Dendritic cell treated with granulocyte-macrophage colony-stimulating factor and Interleukin-4, amounts not matched to agents 40 ng/mL and 50 ng/mL, for 4 days (primary cell): ENCODE measurements at regions not wholly inside any gene's neighbourhood (a gene's known extent, or its start where the extent isn't known, plus 50 kb on each side); places are given as distances from the start of the nearest gene placed in this dataset.

Experiments
- H3K27ac Mint-ChIP-seq: one replicate; pipeline ENCODE4 v1.8.0; 2022; ENCODE audit warnings: mild to moderate bottlenecking, mixed read lengths
- H3K27me3 Mint-ChIP-seq: one replicate; pipeline ENCODE4 v1.8.0; 2022; ENCODE audit warnings: mild to moderate bottlenecking, mixed read lengths
- H3K36me3 Mint-ChIP-seq: one replicate; pipeline ENCODE4 v1.8.0; 2022; ENCODE audit warnings: low read depth, mixed read lengths
- H3K4me1 Mint-ChIP-seq: one replicate; pipeline ENCODE4 v1.8.0; 2022; ENCODE audit warnings: low read depth, mixed read lengths
- H3K4me3 Mint-ChIP-seq: one replicate; pipeline ENCODE4 v1.8.0; 2022; ENCODE audit warnings: mild to moderate bottlenecking, moderate library complexity, mixed read lengths
- H3K9me3 Mint-ChIP-seq: one replicate; pipeline ENCODE4 v1.8.0; 2022; ENCODE audit warnings: mixed read lengths
- intact Hi-C: fragments of 100-400 bp; cut with micrococcal nuclease; formaldehyde crosslinking; loops from one replicate; pipeline ENCODE4 v1.15.0; 2022

DNA sequence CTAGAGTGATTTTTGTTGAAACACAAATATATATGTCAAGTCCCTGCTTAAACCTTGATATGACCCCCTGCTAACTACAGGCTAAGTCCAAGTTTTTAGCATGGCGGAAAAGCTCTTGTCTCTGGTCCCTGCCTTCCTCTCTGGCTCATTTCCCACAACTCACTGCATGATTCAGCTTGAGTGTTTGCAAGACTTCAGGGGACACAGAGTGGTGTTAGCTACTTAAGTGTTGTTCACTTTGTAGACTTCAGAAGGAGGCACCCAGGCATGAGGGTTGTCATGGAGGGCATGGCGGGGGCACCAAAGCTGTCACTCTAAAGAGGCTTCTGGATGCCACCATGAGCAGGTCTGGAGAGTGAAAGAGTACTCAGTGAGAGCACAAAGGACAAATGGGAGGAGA is 362.4 kb upstream of the ACTBL2 start:
- Mint-ChIP-seq H3K9me3 (no peaks in the 10 kb centered on the region), H3K4me3 (no peak overlapping the region), H3K36me3 (no peaks in the 10 kb centered on the region), H3K27me3 (no peaks in the 10 kb centered on the region), H3K27ac (no peak overlapping the region), H3K4me1 (no peaks in the 10 kb centered on the region)
- intact Hi-C loops, result no loop called here

DNA sequence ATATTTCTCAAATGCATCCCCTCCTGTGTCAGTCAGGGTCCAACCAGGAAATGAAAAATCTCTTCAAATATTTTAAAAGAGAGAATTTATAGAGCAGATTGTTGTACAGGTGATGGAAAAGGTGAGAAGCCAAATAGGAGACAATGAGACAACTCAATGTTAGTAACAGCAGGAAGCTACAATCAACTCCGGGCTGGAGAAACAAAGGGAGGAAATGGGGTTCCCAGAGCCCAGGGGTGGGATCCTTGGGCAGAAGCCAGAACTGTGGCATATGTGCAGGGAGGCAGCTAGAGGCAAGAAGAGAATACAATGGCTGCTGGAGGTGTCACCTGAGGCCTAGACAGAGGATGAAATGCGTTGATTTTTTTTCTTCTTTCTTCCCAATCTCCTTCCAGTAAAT is 361.8 kb upstream of the ACTBL2 start:
- H3K36me3 Mint-ChIP-seq, result no peaks in the 10 kb centered on the region
- no peaks in the 10 kb centered on the region for H3K27me3 Mint-ChIP-seq
- H3K27ac Mint-ChIP-seq, result no peak overlapping the region
- intact Hi-C loops, result no loop called here
- H3K9me3 Mint-ChIP-seq, result no peaks in the 10 kb centered on the region
- no peaks in the 10 kb centered on the region for H3K4me1 Mint-ChIP-seq
- H3K4me3 Mint-ChIP-seq, result no peak overlapping the region

DNA sequence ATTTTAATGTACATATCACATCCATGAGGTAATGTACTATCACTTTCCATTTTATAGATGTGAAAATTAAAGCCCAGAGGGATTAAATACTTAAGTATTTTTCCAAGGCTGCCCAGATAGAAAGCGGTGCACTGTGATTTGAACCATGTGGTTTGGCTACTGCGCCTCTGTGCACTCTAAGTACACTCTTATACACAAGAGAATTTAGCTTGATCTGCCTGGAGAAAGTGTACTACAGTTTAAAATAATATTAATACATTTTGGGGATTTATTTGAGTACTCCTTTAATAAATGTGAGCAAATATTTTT is 360.4 kb upstream of the ACTBL2 start:
- H3K9me3 Mint-ChIP-seq, result no peaks in the 10 kb centered on the region
- no peaks in the 10 kb centered on the region for H3K27me3 Mint-ChIP-seq
- no peaks in the 10 kb centered on the region for H3K4me1 Mint-ChIP-seq
- intact Hi-C loops, result no loop called here
- no peak overlapping the region for H3K4me3 Mint-ChIP-seq
- H3K36me3 Mint-ChIP-seq, result no peaks in the 10 kb centered on the region
- no peak overlapping the region for H3K27ac Mint-ChIP-seq

DNA sequence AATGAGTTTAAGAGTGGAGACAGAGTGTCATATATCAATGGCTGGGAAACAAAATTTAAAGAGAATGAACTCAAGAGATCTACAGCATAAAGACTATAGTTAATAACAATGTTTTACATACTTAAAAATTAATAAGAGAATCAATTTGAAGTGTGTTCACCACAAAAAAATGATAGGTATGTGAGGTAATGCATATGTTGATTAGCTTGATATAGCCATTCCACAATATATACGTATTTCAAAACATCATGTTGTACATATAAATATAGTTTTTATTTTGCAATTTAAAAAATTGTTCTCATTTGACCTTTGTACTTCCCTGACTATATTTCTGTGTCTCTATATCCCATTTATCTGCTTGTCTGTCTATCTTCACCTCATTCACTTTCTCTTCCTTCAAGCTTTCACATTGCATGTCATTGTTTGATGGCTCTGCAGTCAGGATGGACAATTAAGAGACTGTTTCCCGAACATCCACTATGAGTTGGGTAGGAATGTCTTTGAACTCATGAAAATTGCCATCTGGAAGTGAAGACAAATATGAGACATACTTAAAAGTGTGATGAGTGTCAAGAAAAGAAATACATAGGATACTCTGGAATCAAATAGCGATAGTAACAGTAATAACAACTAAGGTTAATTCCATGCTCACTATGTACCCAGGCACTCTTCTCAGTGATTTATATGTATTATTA is 359.9 kb upstream of the ACTBL2 start:
- Mint-ChIP-seq H3K27ac (no peak overlapping the region), H3K36me3 (no peaks in the 10 kb centered on the region), H3K4me3 (no peak overlapping the region), H3K27me3 (no peaks in the 10 kb centered on the region), H3K9me3 (no peaks in the 10 kb centered on the region), H3K4me1 (no peaks in the 10 kb centered on the region)
- intact Hi-C loops, result no loop called here

DNA sequence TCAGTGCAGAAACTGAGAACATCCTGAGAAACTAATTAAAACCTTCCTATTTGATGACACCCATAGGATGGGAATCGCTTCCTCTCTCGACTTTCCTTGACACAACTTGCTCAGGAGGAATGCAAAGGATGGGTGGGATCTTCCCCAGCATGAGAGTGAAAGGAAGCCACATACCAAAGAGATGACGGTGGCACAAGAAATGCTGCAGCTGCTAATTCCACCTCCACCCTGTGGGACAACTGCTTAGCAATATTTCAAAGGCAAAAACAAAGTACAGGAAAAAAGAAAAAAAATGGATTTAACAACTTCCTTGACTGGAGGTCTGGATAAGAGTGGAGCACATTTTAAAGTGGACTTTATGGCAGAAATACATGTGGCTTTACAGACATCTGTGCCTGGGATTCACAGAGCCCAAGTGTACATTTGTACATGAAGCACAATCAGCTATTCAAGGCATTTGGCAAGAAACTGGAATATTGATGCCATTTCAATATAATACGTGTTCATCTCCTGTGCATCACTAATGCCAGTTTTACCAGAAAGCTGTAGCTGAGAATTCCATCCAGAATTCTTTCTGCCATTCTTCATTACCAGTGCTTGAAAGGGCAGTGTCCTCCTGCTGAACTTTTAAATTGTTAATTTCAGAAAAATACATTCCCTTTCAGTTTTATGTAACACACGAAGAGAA is 359.2 kb upstream of the ACTBL2 start:
- Mint-ChIP-seq H3K4me3 (no peak overlapping the region), H3K27ac (no peak overlapping the region), H3K36me3 (no peaks in the 10 kb centered on the region), H3K9me3 (no peaks in the 10 kb centered on the region), H3K27me3 (no peaks in the 10 kb centered on the region), H3K4me1 (no peaks in the 10 kb centered on the region)
- intact Hi-C loops, result no loop called here

DNA sequence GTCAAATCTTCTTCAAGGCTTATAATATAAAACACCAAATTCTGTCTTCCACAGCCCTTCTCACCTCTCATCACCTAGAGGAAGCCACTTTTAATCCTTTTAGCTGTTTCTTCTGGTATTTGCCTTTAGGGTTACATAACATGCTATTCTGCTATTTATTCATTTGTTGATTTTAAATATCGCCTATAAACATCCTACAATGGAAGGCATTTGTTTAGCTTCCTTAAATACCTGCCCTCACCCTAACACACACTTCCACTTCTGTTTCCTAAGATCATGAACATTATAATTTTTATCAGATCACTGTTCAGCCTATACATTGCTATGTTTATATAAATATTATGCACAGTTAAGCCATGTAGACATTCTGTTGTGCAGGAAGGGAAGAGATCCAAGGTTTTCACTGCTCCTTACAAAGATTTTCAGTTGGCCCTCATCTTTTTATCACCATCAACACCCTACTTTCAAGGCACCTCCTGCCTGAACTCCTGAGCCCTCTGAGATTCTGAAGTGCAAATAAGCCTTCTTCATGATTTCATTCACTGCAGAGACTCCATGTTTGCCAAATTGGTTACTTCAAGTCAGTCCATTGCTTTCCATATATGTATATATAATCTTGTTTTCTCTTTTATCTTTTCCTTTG is 356.9 kb upstream of the ACTBL2 start:
- Mint-ChIP-seq H3K36me3 (no peaks in the 10 kb centered on the region), H3K27me3 (no peaks in the 10 kb centered on the region), H3K27ac (no peak overlapping the region), H3K4me1 (no peaks in the 10 kb centered on the region), H3K4me3 (no peak overlapping the region), H3K9me3 (no peaks in the 10 kb centered on the region)
- intact Hi-C loops, result no loop called here

DNA sequence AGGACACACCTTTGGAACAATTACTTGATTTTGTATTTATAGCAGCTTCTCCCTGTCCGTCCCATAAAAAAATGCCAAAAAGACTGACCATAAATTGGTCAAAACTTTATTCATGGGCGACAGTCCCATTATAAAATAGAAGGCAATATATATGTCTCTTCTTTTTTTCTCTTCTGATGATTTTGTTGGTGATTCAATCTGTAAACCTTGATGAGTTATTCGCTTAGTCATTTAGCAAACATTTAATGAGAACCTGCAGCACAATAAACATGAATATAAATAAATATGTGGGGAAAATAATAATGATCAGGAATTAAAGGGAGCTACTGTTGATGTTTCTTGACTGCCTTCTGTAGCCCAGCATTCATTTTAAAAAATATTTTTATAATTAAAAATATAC is 356.4 kb upstream of the ACTBL2 start:
- Mint-ChIP-seq H3K36me3 (no peaks in the 10 kb centered on the region), H3K27ac (no peak overlapping the region), H3K4me1 (no peaks in the 10 kb centered on the region), H3K4me3 (no peak overlapping the region), H3K9me3 (no peaks in the 10 kb centered on the region), H3K27me3 (no peaks in the 10 kb centered on the region)
- intact Hi-C loops, result no loop called here

DNA sequence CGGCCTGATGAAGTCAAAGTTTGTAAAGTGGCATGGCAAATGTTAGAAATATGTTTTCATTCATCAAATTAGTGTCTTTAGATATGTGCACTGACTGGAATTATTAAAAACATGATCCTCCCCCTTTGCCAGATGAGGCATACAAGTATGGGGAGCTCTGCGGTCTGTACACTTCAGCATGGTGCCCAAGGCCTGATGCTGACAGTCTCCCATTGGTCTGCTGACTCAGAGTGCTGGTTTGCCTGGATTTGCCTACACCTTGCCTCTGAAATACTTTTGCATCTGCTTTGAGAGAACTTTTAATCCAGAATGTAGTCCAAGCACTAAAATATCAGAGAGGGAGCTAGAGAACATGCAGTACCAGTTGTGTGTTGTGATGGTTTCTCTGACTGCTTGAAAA is 354.3 kb upstream of the ACTBL2 start:
- Mint-ChIP-seq H3K4me3 (no peak overlapping the region), H3K36me3 (no peaks in the 10 kb centered on the region), H3K9me3 (no peaks in the 10 kb centered on the region), H3K4me1 (no peaks in the 10 kb centered on the region), H3K27ac (no peak overlapping the region), H3K27me3 (no peaks in the 10 kb centered on the region)
- intact Hi-C loops, result no loop called here

DNA sequence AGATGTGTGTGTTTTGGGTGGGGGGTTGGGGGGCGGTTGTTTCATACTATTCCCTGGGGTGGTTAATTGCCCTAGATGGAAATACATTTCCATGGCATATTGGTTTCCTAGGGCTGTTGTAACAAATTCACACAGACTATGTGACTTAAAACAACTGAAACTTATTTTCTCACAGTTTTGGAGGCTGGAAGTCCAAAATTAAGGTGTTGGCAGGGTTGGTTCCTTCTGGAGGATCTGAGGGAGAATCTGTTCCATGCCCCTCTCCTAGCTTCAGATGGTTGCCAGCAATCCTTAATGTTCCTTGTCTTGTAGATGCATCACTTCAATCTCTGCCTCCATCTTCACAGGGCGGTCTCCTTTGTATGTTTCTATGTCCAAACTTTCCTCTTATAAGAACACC is 353.7 kb upstream of the ACTBL2 start:
- no peak overlapping the region for H3K27ac Mint-ChIP-seq
- no peaks in the 10 kb centered on the region for H3K27me3 Mint-ChIP-seq
- H3K9me3 Mint-ChIP-seq, result no peaks in the 10 kb centered on the region
- H3K4me1 Mint-ChIP-seq, result no peaks in the 10 kb centered on the region
- H3K4me3 Mint-ChIP-seq, result no peak overlapping the region
- intact Hi-C loops, result no loop called here
- no peaks in the 10 kb centered on the region for H3K36me3 Mint-ChIP-seq

DNA sequence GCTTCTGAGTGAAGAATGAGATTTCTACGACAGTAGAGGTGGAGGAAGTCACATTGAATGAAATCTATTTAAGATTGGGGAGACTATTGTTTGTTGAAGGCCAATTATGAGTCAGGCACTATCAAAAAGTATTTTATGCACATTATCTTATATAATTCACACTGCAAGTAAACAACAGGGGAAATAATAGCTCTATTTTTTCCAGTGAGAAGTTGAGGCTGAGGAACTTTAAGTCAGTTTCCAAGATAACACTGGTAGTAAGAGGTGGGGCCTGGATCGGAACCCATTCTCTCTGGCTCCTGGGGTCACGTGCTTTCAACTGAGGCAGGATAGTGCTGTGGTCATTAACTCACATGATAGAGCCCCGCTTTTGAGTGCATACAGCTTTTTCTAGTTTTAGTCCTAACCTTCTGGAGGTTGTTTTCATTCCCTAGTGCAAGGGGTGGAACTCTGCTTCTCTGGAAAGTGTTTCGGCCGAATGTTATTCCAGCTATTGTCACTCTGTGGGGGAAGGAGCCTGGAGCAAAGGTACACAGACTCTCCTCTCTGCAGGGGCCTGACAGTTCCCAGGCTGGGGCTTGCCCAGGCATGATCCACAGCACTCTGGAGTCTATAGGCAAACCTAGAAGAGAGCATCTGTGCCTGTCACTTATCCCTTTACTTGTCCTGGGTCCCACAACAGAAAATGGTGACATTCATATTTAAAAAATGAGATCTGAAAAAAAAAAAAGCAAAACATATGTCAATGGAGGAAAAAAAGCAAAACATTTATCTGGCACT is 352.4 kb upstream of the ACTBL2 start:
- intact Hi-C loops, result no loop called here
- Mint-ChIP-seq H3K36me3 (no peaks in the 10 kb centered on the region), H3K27me3 (no peaks in the 10 kb centered on the region), H3K4me3 (no peak overlapping the region), H3K4me1 (no peaks in the 10 kb centered on the region), H3K27ac (no peak overlapping the region), H3K9me3 (no peaks in the 10 kb centered on the region)

DNA sequence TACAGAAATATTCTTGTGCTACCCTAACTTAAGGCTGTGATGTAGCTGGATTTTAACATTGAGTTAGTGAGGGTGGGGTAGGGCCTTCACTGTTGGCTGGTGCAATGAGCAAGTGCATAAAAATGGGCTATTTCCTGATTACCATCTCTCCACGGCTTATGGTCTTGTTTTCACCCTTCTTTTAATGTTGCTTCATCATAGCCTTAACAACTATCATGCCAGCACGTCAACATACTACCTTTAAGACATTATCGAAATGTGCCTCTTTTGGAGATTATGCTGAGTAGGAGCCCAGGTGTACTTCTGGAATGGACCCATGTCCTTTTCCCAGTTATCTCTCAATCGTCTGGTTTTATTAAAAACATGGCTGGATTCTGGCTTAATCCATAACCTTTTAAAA is 350.9 kb upstream of the ACTBL2 start:
- H3K4me3 Mint-ChIP-seq, result no peak overlapping the region
- H3K27ac Mint-ChIP-seq, result no peak overlapping the region
- H3K36me3 Mint-ChIP-seq, result no peaks in the 10 kb centered on the region
- no peaks in the 10 kb centered on the region for H3K9me3 Mint-ChIP-seq
- H3K27me3 Mint-ChIP-seq, result no peaks in the 10 kb centered on the region
- H3K4me1 Mint-ChIP-seq, result no peaks in the 10 kb centered on the region
- intact Hi-C loops, result no loop called here

DNA sequence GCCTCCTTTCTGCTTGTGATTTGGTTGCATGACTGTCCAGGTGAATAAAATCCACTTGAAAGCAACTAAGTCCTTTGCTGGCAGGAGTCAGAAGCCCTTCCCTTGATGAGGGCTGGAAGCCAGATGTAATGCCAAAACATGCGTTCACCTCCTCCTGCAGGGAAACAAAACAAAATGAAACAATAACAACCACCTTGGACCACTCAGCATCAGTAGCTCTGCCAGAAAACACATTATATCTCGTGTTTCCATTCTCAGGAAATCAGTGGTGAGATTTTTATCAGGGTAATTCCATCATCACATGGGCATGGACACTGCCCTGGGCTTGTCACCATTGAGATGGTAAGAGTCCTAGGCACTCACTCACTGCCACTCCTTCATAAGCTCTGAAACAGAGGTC is 350.3 kb upstream of the ACTBL2 start:
- intact Hi-C loops, result no loop called here
- Mint-ChIP-seq H3K9me3 (no peaks in the 10 kb centered on the region), H3K4me1 (no peaks in the 10 kb centered on the region), H3K4me3 (no peak overlapping the region), H3K36me3 (no peaks in the 10 kb centered on the region), H3K27ac (no peak overlapping the region), H3K27me3 (no peaks in the 10 kb centered on the region)

DNA sequence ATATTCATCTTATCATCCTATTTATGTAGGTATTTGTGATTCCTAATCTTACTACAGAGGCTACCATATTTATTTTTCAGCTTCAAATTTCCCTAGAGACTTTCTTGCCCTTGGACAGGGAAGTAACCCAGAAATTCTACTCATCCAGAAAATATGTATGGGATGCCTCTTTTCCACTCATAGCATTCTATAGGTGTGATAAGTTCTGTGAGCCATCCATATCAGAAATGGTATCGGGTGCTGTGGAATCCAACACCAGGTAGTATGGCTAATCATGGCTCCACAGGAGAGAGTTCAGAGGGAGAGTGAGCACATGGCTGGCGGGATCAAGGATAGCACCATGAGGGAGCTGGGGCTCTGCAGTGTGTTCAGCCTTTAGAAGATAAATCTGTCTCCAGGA is 349.3 kb upstream of the ACTBL2 start:
- Mint-ChIP-seq H3K4me3 (no peak overlapping the region), H3K9me3 (no peaks in the 10 kb centered on the region), H3K36me3 (no peaks in the 10 kb centered on the region), H3K27ac (no peak overlapping the region), H3K27me3 (no peaks in the 10 kb centered on the region), H3K4me1 (no peaks in the 10 kb centered on the region)
- intact Hi-C loops, result no loop called here

DNA sequence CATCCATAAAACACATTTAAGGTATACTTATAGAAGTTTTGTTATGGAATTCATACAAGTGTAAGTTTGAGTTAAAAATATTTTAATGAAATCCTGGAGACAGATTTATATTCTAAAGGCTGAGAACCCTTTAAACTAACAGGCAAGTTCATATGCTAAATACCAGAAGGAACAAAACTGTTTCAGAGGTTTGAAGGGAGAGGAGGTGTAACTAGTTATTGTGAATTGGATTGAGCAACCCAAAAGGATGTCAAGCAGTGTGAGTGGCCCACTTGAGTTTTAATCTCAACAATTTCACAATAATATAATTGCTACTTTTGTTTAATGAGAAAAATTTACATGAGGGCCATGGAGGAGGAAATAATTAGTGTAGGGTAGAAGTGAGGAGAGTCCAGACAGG is 348.5 kb upstream of the ACTBL2 start:
- H3K4me1 Mint-ChIP-seq, result no peaks in the 10 kb centered on the region
- H3K4me3 Mint-ChIP-seq, result no peak overlapping the region
- no peaks in the 10 kb centered on the region for H3K36me3 Mint-ChIP-seq
- H3K27me3 Mint-ChIP-seq, result no peaks in the 10 kb centered on the region
- H3K27ac Mint-ChIP-seq, result no peak overlapping the region
- intact Hi-C loops, result no loop called here
- H3K9me3 Mint-ChIP-seq, result no peaks in the 10 kb centered on the region
